Calu3 (cell line): ENCODE measurements at regions not wholly inside any gene's neighbourhood (a gene's known extent, or its start where the extent isn't known, plus 50 kb on each side); places are given as distances from the start of the nearest gene placed in this dataset.
"Not testable (repeated sequence)": the region's sequence is repeated elsewhere in the genome, so short reads cannot be mapped to it uniquely, and the experiment has no call there.

Experiments used
- BruUV-seq: library from RNA; stranded (reverse); fragments of 400-500 nt; replicated peaks from 2 replicates; lab custom pipeline; 2021; lab: Mats Ljungman, UMichigan
- CTCF ChIA-PET: fragments of 300-600 bp; sonication (Branson Sonifier 250); formaldehyde crosslinking; loops from one replicate; lab custom pipeline; 2022; ENCODE audit warnings: antibody characterized with exemption; lab: Charles Lee
- DNase-seq: peaks from one replicate; pipeline ENCODE4 v3.0.0; 2022
- H3K27ac Mint-ChIP-seq: one replicate; pipeline ENCODE4 v1.8.0; 2022; ENCODE audit warnings: mixed read lengths; ENCODE audit not compliant: unreplicated experiment
- H3K27me3 Mint-ChIP-seq: one replicate; pipeline ENCODE4 v1.8.0; 2022; ENCODE audit warnings: mixed read lengths; ENCODE audit not compliant: unreplicated experiment
- H3K36me3 Mint-ChIP-seq: one replicate; pipeline ENCODE4 v1.8.0; 2022; ENCODE audit warnings: mild to moderate bottlenecking, moderate library complexity, mixed read lengths; ENCODE audit not compliant: insufficient read depth, unreplicated experiment
- H3K4me1 Mint-ChIP-seq: one replicate; pipeline ENCODE4 v1.8.0; 2022; ENCODE audit warnings: mild to moderate bottlenecking, low read depth, mixed read lengths; ENCODE audit not compliant: unreplicated experiment
- H3K4me3 Mint-ChIP-seq: one replicate; pipeline ENCODE4 v1.8.0; 2022; ENCODE audit warnings: mild to moderate bottlenecking, low read depth, moderate library complexity, mixed read lengths; ENCODE audit not compliant: unreplicated experiment
- H3K9me3 Mint-ChIP-seq: one replicate; pipeline ENCODE4 v1.8.0; 2022; ENCODE audit warnings: low read depth, mixed read lengths; ENCODE audit not compliant: unreplicated experiment
- intact Hi-C: fragments of 100-400 bp; cut with micrococcal nuclease; formaldehyde crosslinking; loops from one replicate; pipeline ENCODE4 v1.10.0; 2022; ENCODE audit not compliant: unreplicated experiment
- TF ChIP-seq, protein P1 (sequence below): fragments of 200-600 bp; IDR thresholded peaks from one replicate; pipeline ENCODE4 v1.8.0; 2022; ENCODE audit warnings: antibody characterized with exemption; ENCODE audit not compliant: unreplicated experiment

DNA sequence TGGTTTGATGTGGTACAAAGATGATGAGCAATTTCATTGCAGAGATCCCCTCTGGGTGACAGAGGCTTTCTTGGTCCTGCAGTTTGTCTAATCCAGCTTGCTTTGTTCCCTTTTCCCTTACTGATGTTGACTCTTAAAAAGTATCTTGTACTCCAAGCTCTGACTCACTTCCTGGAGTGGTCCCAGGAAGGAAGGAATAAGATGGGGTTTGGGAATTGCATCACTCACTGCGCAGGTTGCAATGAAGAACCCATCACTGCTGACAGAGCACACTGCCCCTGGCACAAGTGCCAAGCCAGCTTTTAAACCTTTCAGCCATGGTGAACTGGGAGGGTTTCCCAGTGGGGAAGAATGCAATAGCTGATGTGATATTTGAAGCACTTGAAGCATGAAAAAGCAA, 662.2 kb upstream of the CTNND2 start:
- no peak for DNase-seq
- no peak overlapping the region for H3K27ac Mint-ChIP-seq
- H3K36me3 Mint-ChIP-seq, result no peaks in the 10 kb centered on the region
- H3K9me3 Mint-ChIP-seq, result peaks cover 8% of the 10 kb centered on the region
- TF ChIP-seq, protein P1, sequence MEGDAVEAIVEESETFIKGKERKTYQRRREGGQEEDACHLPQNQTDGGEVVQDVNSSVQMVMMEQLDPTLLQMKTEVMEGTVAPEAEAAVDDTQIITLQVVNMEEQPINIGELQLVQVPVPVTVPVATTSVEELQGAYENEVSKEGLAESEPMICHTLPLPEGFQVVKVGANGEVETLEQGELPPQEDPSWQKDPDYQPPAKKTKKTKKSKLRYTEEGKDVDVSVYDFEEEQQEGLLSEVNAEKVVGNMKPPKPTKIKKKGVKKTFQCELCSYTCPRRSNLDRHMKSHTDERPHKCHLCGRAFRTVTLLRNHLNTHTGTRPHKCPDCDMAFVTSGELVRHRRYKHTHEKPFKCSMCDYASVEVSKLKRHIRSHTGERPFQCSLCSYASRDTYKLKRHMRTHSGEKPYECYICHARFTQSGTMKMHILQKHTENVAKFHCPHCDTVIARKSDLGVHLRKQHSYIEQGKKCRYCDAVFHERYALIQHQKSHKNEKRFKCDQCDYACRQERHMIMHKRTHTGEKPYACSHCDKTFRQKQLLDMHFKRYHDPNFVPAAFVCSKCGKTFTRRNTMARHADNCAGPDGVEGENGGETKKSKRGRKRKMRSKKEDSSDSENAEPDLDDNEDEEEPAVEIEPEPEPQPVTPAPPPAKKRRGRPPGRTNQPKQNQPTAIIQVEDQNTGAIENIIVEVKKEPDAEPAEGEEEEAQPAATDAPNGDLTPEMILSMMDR, result no peak
- H3K4me1 Mint-ChIP-seq, result no peaks in the 10 kb centered on the region
- no peaks in the 10 kb centered on the region for H3K27me3 Mint-ChIP-seq
- BruUV-seq, result no TSS peak
- H3K4me3 Mint-ChIP-seq, result no peak overlapping the region
- CTCF ChIA-PET, result no interaction called here
- intact Hi-C loops, result no loop called here

DNA sequence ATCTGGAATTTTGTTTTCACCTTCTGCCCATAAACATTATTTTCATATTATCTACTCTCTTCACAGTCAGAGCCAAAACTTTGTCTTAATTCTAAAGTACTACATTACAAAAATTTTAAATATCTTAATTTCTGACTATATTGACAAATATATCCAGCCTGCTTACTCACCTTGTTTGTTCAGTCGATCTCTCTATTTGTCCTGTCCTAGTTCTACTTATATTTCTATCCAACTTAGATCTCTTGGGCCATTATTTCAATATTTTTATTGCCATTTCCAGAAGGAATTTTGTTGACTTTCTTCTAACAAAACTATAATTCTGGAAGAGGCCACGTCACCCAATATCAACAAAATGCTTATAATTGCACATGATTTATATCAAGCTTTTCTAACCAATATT, 652.8 kb upstream of the CTNND2 start:
- H3K27ac Mint-ChIP-seq, result no peak overlapping the region
- H3K9me3 Mint-ChIP-seq, result peaks cover 5% of the 10 kb centered on the region
- DNase-seq, result no peak
- H3K36me3 Mint-ChIP-seq, result no peaks in the 10 kb centered on the region
- CTCF ChIA-PET, result no interaction called here
- intact Hi-C loops, result no loop called here
- TF ChIP-seq, protein P1, result no peak
- BruUV-seq, result no TSS peak
- H3K4me1 Mint-ChIP-seq, result no peaks in the 10 kb centered on the region
- H3K4me3 Mint-ChIP-seq, result no peak overlapping the region
- no peaks in the 10 kb centered on the region for H3K27me3 Mint-ChIP-seq

DNA sequence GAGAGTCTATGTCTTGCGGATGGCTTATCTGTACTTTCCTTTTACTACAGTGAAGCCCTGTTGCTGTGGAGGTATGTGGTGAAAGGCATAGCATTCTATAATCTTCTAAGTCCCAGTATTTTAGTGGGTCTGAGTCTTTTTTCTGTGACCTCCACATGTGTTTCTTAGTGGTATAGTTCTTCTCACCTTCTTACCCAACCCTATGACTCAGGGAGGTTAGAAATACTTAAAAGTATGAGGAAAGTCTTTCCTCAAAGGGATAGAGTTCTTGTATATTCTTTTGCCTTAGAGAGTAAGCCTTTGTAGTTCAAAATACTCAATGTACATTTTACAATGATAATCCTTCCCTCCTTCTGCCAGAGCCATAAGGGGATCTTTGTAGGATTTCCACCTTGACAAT, 621.9 kb upstream of the CTNND2 start:
- H3K27ac Mint-ChIP-seq, result no peak overlapping the region
- TF ChIP-seq, protein P1, result no peak
- H3K36me3 Mint-ChIP-seq, result no peaks in the 10 kb centered on the region
- intact Hi-C loops, result no loop called here
- peaks cover 14% of the 10 kb centered on the region for H3K9me3 Mint-ChIP-seq
- H3K27me3 Mint-ChIP-seq, result no peaks in the 10 kb centered on the region
- H3K4me1 Mint-ChIP-seq, result no peaks in the 10 kb centered on the region
- CTCF ChIA-PET, result no interaction called here
- no peak overlapping the region for H3K4me3 Mint-ChIP-seq
- no TSS peak for BruUV-seq
- no peak for DNase-seq

DNA sequence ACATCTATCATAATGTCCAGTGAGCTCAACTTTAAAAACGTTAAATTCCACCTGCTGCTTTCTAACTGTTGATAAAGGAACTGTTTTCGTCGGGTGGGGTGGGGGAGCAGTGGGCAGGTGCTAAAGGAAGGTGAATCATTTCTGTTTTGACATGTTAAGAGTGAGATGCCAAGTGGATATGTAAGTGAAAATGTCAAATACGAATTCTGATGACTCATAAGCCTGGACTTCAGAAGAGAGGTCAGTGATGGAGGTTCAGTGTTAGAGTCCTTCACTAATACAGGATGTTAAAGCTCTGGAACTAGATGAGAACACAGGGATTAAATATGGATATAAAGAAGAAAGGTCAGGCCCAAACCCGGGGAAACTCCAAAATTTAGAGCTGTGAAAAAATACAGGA, 617.9 kb upstream of the CTNND2 start:
- Mint-ChIP-seq H3K9me3 (peaks cover 21% of the 10 kb centered on the region), H3K27ac (no peak overlapping the region), H3K4me1 (no peaks in the 10 kb centered on the region), H3K27me3 (no peaks in the 10 kb centered on the region), H3K4me3 (no peak overlapping the region), H3K36me3 (no peaks in the 10 kb centered on the region)
- intact Hi-C loops, result no loop called here
- BruUV-seq, result no TSS peak
- CTCF ChIA-PET, result no interaction called here
- TF ChIP-seq, protein P1, result no peak
- DNase-seq, result no peak

DNA sequence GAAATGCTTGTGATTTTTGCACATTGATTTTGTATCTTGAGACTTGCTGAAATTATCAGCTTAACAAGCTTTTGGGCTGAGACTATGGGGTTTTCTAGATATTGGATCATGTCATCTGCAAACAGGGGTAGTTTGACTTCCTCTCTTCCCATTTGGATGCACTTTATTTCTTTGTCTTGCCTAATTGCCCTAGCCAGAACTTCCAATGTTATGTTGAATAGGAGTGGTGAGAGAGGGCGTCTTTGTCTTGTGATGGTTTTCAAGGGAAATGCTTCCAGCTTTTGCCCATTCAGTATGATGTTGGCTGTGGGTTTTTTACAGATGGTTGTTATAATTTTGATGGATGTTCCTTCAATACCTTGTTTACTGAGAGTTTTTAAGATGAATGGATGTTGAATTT, 600.7 kb upstream of the CTNND2 start:
- H3K27me3 Mint-ChIP-seq, H3K4me1 Mint-ChIP-seq, intact Hi-C loops, DNase-seq, H3K4me3 Mint-ChIP-seq, BruUV-seq, H3K27ac Mint-ChIP-seq, CTCF ChIA-PET, H3K36me3 Mint-ChIP-seq: not testable (repeated sequence)
- peaks cover 23% of the 10 kb centered on the region for H3K9me3 Mint-ChIP-seq
